NB4 (cell line): ENCODE measurements at regions not wholly inside any gene's neighbourhood (a gene's known extent, or its start where the extent isn't known, plus 50 kb on each side); places are given as distances from the start of the nearest gene placed in this dataset.

Experiments
- POLR2A ChIP-seq: IDR thresholded peaks from 2 replicates; pipeline ENCODE4 v1.6.1; 2011; ENCODE audit warnings: mild to moderate bottlenecking; ENCODE audit not compliant: insufficient read length; ENCODE audit errors: extremely low read depth
- TF ChIP-seq, protein P1 (sequence below): IDR thresholded peaks from one replicate; pipeline ENCODE4 v1.5.1; 2012; ENCODE audit warnings: low read depth, low read length
- TF ChIP-seq, protein P2 (sequence below): IDR thresholded peaks from 2 replicates; pipeline ENCODE4 v1.6.1; 2011; ENCODE audit warnings: low read depth, low read length

DNA sequence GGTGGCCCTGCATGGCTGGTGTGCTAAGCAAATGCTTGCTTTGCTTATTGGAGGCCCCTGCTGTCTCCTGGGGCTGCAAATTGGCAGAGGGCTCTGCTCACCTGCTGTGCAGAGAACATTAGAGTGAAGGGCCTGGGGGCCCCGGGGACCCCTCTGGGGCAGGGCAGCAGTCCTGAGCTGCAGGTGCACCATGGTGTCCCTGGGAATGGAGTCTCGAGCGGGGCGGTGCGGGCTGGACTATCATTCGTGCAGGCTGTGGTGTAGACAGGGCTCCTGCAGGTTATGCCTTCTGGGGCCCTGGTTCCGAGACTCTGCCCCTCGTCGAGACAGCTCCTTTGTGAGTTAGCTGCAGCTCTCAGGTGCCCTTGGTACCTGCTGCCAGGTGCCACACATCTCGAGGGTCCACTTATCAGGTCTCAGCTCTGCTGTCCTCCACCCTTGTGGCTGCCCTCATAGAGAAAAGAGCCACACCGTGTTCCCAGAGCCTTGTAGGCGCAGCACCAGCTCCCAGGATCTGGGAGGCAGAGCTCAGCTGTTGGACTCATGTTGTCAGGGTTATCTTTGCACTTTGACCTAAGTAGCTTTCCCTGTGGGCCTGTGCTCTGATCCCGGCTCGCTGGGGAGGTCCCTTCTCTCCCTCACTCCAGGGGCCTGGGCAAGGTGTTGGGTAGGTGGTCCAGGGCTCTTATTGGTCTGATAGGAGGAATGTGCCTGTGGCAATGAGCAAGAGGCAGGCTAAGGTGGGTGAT is 58.0 kb upstream of the ZNF536 start:
- TF ChIP-seq, protein P1, sequence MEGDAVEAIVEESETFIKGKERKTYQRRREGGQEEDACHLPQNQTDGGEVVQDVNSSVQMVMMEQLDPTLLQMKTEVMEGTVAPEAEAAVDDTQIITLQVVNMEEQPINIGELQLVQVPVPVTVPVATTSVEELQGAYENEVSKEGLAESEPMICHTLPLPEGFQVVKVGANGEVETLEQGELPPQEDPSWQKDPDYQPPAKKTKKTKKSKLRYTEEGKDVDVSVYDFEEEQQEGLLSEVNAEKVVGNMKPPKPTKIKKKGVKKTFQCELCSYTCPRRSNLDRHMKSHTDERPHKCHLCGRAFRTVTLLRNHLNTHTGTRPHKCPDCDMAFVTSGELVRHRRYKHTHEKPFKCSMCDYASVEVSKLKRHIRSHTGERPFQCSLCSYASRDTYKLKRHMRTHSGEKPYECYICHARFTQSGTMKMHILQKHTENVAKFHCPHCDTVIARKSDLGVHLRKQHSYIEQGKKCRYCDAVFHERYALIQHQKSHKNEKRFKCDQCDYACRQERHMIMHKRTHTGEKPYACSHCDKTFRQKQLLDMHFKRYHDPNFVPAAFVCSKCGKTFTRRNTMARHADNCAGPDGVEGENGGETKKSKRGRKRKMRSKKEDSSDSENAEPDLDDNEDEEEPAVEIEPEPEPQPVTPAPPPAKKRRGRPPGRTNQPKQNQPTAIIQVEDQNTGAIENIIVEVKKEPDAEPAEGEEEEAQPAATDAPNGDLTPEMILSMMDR: no peak
- no peak for TF ChIP-seq POLR2A
- TF ChIP-seq, protein P2, sequence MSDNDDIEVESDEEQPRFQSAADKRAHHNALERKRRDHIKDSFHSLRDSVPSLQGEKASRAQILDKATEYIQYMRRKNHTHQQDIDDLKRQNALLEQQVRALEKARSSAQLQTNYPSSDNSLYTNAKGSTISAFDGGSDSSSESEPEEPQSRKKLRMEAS: no peak
